ENCODE measurements at regions not wholly inside any gene's neighbourhood (a gene's known extent, or its start where the extent isn't known, plus 50 kb on each side); places are given as distances from the start of the nearest gene placed in this dataset.

- Histone ChIP-seq H3K4me2 (ENCODE audit: low read length) (no peak overlapping the region), H3K27ac (ENCODE audit: low read depth, low read length) (no peak overlapping the region), H3K79me1 (ENCODE audit: low read length) (no peaks in the 10 kb centered on the region), H3K4ac (ENCODE audit: low read depth, low read length) (no peak overlapping the region), H3K9ac (ENCODE audit: low read length) (no peak overlapping the region), H3K4me3 (ENCODE audit: low read length) (no peak overlapping the region), H3K4me1 (ENCODE audit: control insufficient read depth, low read depth, low read length) (no peaks in the 10 kb centered on the region), H2BK5ac (ENCODE audit: low read length) (no peak overlapping the region), H3K27me3 (ENCODE audit: insufficient read depth, low read length, poor library complexity) (no peaks in the 10 kb centered on the region), H3K18ac (ENCODE audit: low read length) (no peak overlapping the region), H3K56ac (ENCODE audit: low read length) (no peak overlapping the region), H4K5ac (ENCODE audit: low read length) (no peak overlapping the region), H3K23ac (ENCODE audit: low read length) (no peak overlapping the region), H3K36me3 (ENCODE audit: control insufficient read depth, insufficient read depth, low read length) (no peaks in the 10 kb centered on the region), H2BK15ac (replicated peaks; ENCODE audit: low read depth) (no peak overlapping the region), H4K8ac (ENCODE audit: low read depth, low read length) (no peak overlapping the region), H3K79me2 (ENCODE audit: control insufficient read depth, insufficient read depth, low read length) (no peaks in the 10 kb centered on the region), H2BK120ac (ENCODE audit: low read depth, low read length) (no peak overlapping the region), H2AK5ac (ENCODE audit: low read length) (no peak overlapping the region)
- DNase-seq = no peak
Measured at GRCh38 chr3:76788206-76788605, 251.7 kb upstream of the ROBO2 start.

DNA sequence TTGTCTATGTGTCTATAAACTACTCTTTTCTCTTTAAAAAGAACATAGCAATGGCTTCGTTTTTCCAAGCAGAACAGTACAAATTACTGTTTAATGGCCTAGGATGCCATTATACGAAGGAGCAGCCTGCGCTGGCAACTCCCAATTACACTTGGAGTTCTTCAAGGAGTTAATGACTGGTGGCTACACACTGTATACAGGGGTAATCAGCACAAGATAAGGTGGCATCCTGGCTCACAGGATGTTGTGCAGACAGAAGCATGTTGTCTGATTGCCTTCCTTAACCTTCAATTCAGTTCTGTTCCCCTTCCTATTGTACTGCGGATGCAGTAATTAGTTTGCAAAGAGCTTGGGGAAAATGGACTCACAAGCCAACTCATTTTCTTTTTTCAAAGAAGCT, 250.7 kb upstream of the ROBO2 start:
- Histone ChIP-seq H3K4me3 (ENCODE audit: low read length) (no peak overlapping the region), H3K79me2 (ENCODE audit: control insufficient read depth, insufficient read depth, low read length) (no peaks in the 10 kb centered on the region), H3K27me3 (ENCODE audit: insufficient read depth, low read length, poor library complexity) (no peaks in the 10 kb centered on the region), H2BK5ac (ENCODE audit: low read length) (no peak overlapping the region), H2AK5ac (ENCODE audit: low read length) (no peak overlapping the region), H4K8ac (ENCODE audit: low read depth, low read length) (no peak overlapping the region), H3K9ac (ENCODE audit: low read length) (no peak overlapping the region), H3K4ac (ENCODE audit: low read depth, low read length) (no peak overlapping the region), H2BK120ac (ENCODE audit: low read depth, low read length) (no peak overlapping the region), H3K23ac (ENCODE audit: low read length) (no peak overlapping the region), H3K4me1 (ENCODE audit: control insufficient read depth, low read depth, low read length) (no peaks in the 10 kb centered on the region), H3K79me1 (ENCODE audit: low read length) (no peaks in the 10 kb centered on the region), H3K27ac (ENCODE audit: low read depth, low read length) (no peak overlapping the region), H3K36me3 (ENCODE audit: control insufficient read depth, insufficient read depth, low read length) (no peaks in the 10 kb centered on the region), H2BK15ac (replicated peaks; ENCODE audit: low read depth) (no peak overlapping the region), H4K5ac (ENCODE audit: low read length) (no peak overlapping the region), H3K4me2 (ENCODE audit: low read length) (no peak overlapping the region), H3K56ac (ENCODE audit: low read length) (no peak overlapping the region), H3K18ac (ENCODE audit: low read length) (no peak overlapping the region)
- peak; percentile 75 for DNase-seq
- no CpG with 5 or more reads among the region's 4 CpGs for WGBS (ENCODE audit: extremely low coverage, insufficient coverage, low lambda C conversion rate)

DNA sequence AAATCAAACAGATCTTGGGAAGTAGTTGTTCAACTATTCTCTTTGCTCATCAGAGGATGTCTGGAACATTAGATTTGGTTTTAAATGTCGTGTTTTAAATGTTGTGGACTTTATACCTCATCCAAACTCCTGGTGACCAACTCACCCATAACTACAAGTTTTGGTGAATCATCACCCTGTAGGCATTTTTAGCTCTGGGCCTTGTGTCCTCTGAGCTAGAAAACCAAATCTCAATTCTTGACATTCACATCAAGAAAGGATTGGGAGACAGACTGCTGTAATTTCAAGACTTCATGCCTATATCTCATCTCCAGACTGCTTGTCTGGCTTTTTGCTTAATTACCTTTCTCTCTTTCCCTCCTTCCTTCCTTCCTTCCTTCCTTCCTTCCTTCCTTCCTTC, 228.5 kb upstream of the ROBO2 start:
- Histone ChIP-seq H3K4me3 (ENCODE audit: low read length) (no peak overlapping the region), H3K23ac (ENCODE audit: low read length) (no peak overlapping the region)
- DNase-seq = no peak

GRCh38 chr3:76812649-76813242, 227.2 kb upstream of the ROBO2 start:
- no peak overlapping the region for H2BK15ac ChIP-seq (replicated peaks; ENCODE audit: low read depth)
- H3K4ac ChIP-seq (ENCODE audit: low read depth, low read length) = no peak overlapping the region
- H3K4me1 ChIP-seq (ENCODE audit: control insufficient read depth, low read depth, low read length) = no peaks in the 10 kb centered on the region
- no peak overlapping the region for H3K56ac ChIP-seq (ENCODE audit: low read length)
- H3K79me2 ChIP-seq (ENCODE audit: control insufficient read depth, insufficient read depth, low read length) = no peaks in the 10 kb centered on the region
- H3K36me3 ChIP-seq (ENCODE audit: control insufficient read depth, insufficient read depth, low read length) = no peaks in the 10 kb centered on the region
- no peak overlapping the region for H2AK5ac ChIP-seq (ENCODE audit: low read length)
- no peak overlapping the region for H3K9ac ChIP-seq (ENCODE audit: low read length)
- no peak overlapping the region for H3K18ac ChIP-seq (ENCODE audit: low read length)
- no CpG with 5 or more reads among the region's 2 CpGs for WGBS (ENCODE audit: extremely low coverage, insufficient coverage, low lambda C conversion rate)
- no peak overlapping the region for H4K8ac ChIP-seq (ENCODE audit: low read depth, low read length)
- DNase-seq = no peak
- no peak overlapping the region for H4K5ac ChIP-seq (ENCODE audit: low read length)
- H2BK120ac ChIP-seq (ENCODE audit: low read depth, low read length) = no peak overlapping the region
- no peaks in the 10 kb centered on the region for H3K79me1 ChIP-seq (ENCODE audit: low read length)
- H3K23ac ChIP-seq (ENCODE audit: low read length) = no peak overlapping the region
- no peak overlapping the region for H3K4me3 ChIP-seq (ENCODE audit: low read length)
- no peak overlapping the region for H2BK5ac ChIP-seq (ENCODE audit: low read length)
- no peak overlapping the region for H3K27ac ChIP-seq (ENCODE audit: low read depth, low read length)
- no peaks in the 10 kb centered on the region for H3K27me3 ChIP-seq (ENCODE audit: insufficient read depth, low read length, poor library complexity)
- no peak overlapping the region for H3K4me2 ChIP-seq (ENCODE audit: low read length)

More for the DNA sequence above, 228.5 kb upstream of the ROBO2 start:
- H2AK5ac ChIP-seq (ENCODE audit: low read length) = no peak overlapping the region
- no CpG with 5 or more reads among the region's 1 CpG for WGBS (ENCODE audit: extremely low coverage, insufficient coverage, low lambda C conversion rate)
- no peaks in the 10 kb centered on the region for H3K4me1 ChIP-seq (ENCODE audit: control insufficient read depth, low read depth, low read length)
- no peaks in the 10 kb centered on the region for H3K79me1 ChIP-seq (ENCODE audit: low read length)
- no peaks in the 10 kb centered on the region for H3K27me3 ChIP-seq (ENCODE audit: insufficient read depth, low read length, poor library complexity)
- H3K27ac ChIP-seq (ENCODE audit: low read depth, low read length) = no peak overlapping the region
- no peak overlapping the region for H3K9ac ChIP-seq (ENCODE audit: low read length)
- no peak overlapping the region for H2BK120ac ChIP-seq (ENCODE audit: low read depth, low read length)
- H3K79me2 ChIP-seq (ENCODE audit: control insufficient read depth, insufficient read depth, low read length) = no peaks in the 10 kb centered on the region
- H4K5ac ChIP-seq (ENCODE audit: low read length) = no peak overlapping the region
- no peak overlapping the region for H2BK15ac ChIP-seq (replicated peaks; ENCODE audit: low read depth)
- H3K56ac ChIP-seq (ENCODE audit: low read length) = no peak overlapping the region
- H3K4ac ChIP-seq (ENCODE audit: low read depth, low read length) = no peak overlapping the region
- H4K8ac ChIP-seq (ENCODE audit: low read depth, low read length) = no peak overlapping the region
- H2BK5ac ChIP-seq (ENCODE audit: low read length) = no peak overlapping the region
- H3K36me3 ChIP-seq (ENCODE audit: control insufficient read depth, insufficient read depth, low read length) = no peaks in the 10 kb centered on the region
- no peak overlapping the region for H3K18ac ChIP-seq (ENCODE audit: low read length)
- no peak overlapping the region for H3K4me2 ChIP-seq (ENCODE audit: low read length)

- no peak overlapping the region for H2AK5ac ChIP-seq (ENCODE audit: low read length)
- no peaks in the 10 kb centered on the region for H3K27me3 ChIP-seq (ENCODE audit: insufficient read depth, low read length, poor library complexity)
- no peak overlapping the region for H3K9ac ChIP-seq (ENCODE audit: low read length)
- no peaks in the 10 kb centered on the region for H3K4me1 ChIP-seq (ENCODE audit: control insufficient read depth, low read depth, low read length)
- H4K8ac ChIP-seq (ENCODE audit: low read depth, low read length) = no peak overlapping the region
- H3K4me3 ChIP-seq (ENCODE audit: low read length) = no peak overlapping the region
- no peak for DNase-seq
- H2BK5ac ChIP-seq (ENCODE audit: low read length) = no peak overlapping the region
- no peak overlapping the region for H3K18ac ChIP-seq (ENCODE audit: low read length)
- H3K36me3 ChIP-seq (ENCODE audit: control insufficient read depth, insufficient read depth, low read length) = no peaks in the 10 kb centered on the region
- H3K4me2 ChIP-seq (ENCODE audit: low read length) = no peak overlapping the region
- H2BK120ac ChIP-seq (ENCODE audit: low read depth, low read length) = no peak overlapping the region
- no peak overlapping the region for H4K5ac ChIP-seq (ENCODE audit: low read length)
- no peak overlapping the region for H3K56ac ChIP-seq (ENCODE audit: low read length)
- no CpG with 5 or more reads among the region's 1 CpG for WGBS (ENCODE audit: extremely low coverage, insufficient coverage, low lambda C conversion rate)
- no peak overlapping the region for H3K27ac ChIP-seq (ENCODE audit: low read depth, low read length)
- H3K79me2 ChIP-seq (ENCODE audit: control insufficient read depth, insufficient read depth, low read length) = no peaks in the 10 kb centered on the region
- H3K79me1 ChIP-seq (ENCODE audit: low read length) = no peaks in the 10 kb centered on the region
- H3K23ac ChIP-seq (ENCODE audit: low read length) = no peak overlapping the region
- H2BK15ac ChIP-seq (replicated peaks; ENCODE audit: low read depth) = no peak overlapping the region
- H3K4ac ChIP-seq (ENCODE audit: low read depth, low read length) = no peak overlapping the region
Measured at GRCh38 chr3:76815561-76815960, 224.3 kb upstream of the ROBO2 start.

- no peak overlapping the region for H3K23ac ChIP-seq (ENCODE audit: low read length)
- no peak overlapping the region for H4K8ac ChIP-seq (ENCODE audit: low read depth, low read length)
- H3K9ac ChIP-seq (ENCODE audit: low read length) = no peak overlapping the region
- H3K56ac ChIP-seq (ENCODE audit: low read length) = no peak overlapping the region
- no peaks in the 10 kb centered on the region for H3K4me1 ChIP-seq (ENCODE audit: control insufficient read depth, low read depth, low read length)
- H3K36me3 ChIP-seq (ENCODE audit: control insufficient read depth, insufficient read depth, low read length) = no peaks in the 10 kb centered on the region
- no peak overlapping the region for H3K4me3 ChIP-seq (ENCODE audit: low read length)
- H3K27ac ChIP-seq (ENCODE audit: low read depth, low read length) = no peak overlapping the region
- no peak overlapping the region for H2BK15ac ChIP-seq (replicated peaks; ENCODE audit: low read depth)
- no peak overlapping the region for H4K5ac ChIP-seq (ENCODE audit: low read length)
- no peak overlapping the region for H3K4ac ChIP-seq (ENCODE audit: low read depth, low read length)
- no peak for DNase-seq
- no peak overlapping the region for H3K18ac ChIP-seq (ENCODE audit: low read length)
- H3K79me1 ChIP-seq (ENCODE audit: low read length) = no peaks in the 10 kb centered on the region
- H2BK5ac ChIP-seq (ENCODE audit: low read length) = no peak overlapping the region
- WGBS (ENCODE audit: extremely low coverage, insufficient coverage, low lambda C conversion rate) = no CpG with 5 or more reads among the region's 1 CpG
- no peaks in the 10 kb centered on the region for H3K79me2 ChIP-seq (ENCODE audit: control insufficient read depth, insufficient read depth, low read length)
- no peak overlapping the region for H3K4me2 ChIP-seq (ENCODE audit: low read length)
- no peak overlapping the region for H2AK5ac ChIP-seq (ENCODE audit: low read length)
- H3K27me3 ChIP-seq (ENCODE audit: insufficient read depth, low read length, poor library complexity) = no peaks in the 10 kb centered on the region
- no peak overlapping the region for H2BK120ac ChIP-seq (ENCODE audit: low read depth, low read length)
Measured at GRCh38 chr3:76820481-76820880, 219.4 kb upstream of the ROBO2 start.

Measured in mesendoderm (in vitro differentiated cells).